IMR-90 (cell line): ENCODE measurements at regions not wholly inside any gene's neighbourhood (a gene's known extent, or its start where the extent isn't known, plus 50 kb on each side); places are given as distances from the start of the nearest gene placed in this dataset.

Experiments
- ATAC-seq: fragments of 200-7000 bp; cut with Tn5 transposase; 2 replicates; pipeline ENCODE4 v1.9.1; 2020; ENCODE audit warnings: low read depth, mild to moderate bottlenecking, moderate library complexity
- BruUV-seq: library from RNA; stranded (reverse); fragments of 400-500 nt; replicated peaks from 2 replicates; lab custom pipeline; 2021; lab: Mats Ljungman, UMichigan
- CTCF ChIA-PET: fragments of 300-600 bp; formaldehyde crosslinking; extraction: SDS; loops from one replicate; lab custom pipeline; 2021; ENCODE audit warnings: antibody characterized with exemption; lab: Yijun Ruan, JAX
- POLR2A ChIA-PET: fragments of 300-600 bp; sonication (Branson Sonifier 250); formaldehyde crosslinking; loops from one replicate; lab custom pipeline; 2022; ENCODE audit warnings: antibody characterized with exemption; ENCODE audit not compliant: unreplicated experiment; lab: Charles Lee
- DNase-seq: peaks from one replicate; pipeline ENCODE4 v3.0.0; 2013
- H2AFZ ChIP-seq: replicated peaks from 2 replicates; pipeline ENCODE3; 2013; ENCODE audit warnings: low read length, mild to moderate bottlenecking; ENCODE audit not compliant: poor library complexity
- H2AK5ac ChIP-seq: 2 replicates; pipeline ENCODE4 v1.6.1; 2013; ENCODE audit warnings: low read depth, low read length, inconsistent platforms
- H2AK9ac ChIP-seq: replicated peaks from 2 replicates; pipeline ENCODE3; 2013; ENCODE audit warnings: mild to moderate bottlenecking, low read depth, low read length, moderate library complexity; ENCODE audit not compliant: poor library complexity
- H2BK120ac ChIP-seq: 2 replicates; pipeline ENCODE4 v1.6.1; 2013; ENCODE audit warnings: low read depth, low read length, inconsistent platforms
- H2BK15ac ChIP-seq: 3 replicates; pipeline ENCODE4 v1.6.1; 2013; ENCODE audit warnings: low read depth, low read length, inconsistent platforms
- H2BK20ac ChIP-seq: 2 replicates; pipeline ENCODE4 v1.6.1; 2013; ENCODE audit warnings: low read depth, mild to moderate bottlenecking, inconsistent platforms, low read length, moderate library complexity
- H2BK5ac ChIP-seq: 2 replicates; pipeline ENCODE4 v1.6.1; 2013; ENCODE audit warnings: mild to moderate bottlenecking, low read depth, low read length, inconsistent platforms; ENCODE audit not compliant: poor library complexity, severe bottlenecking
- H3K14ac ChIP-seq: replicated peaks from 2 replicates; pipeline ENCODE4 v1.6.1; 2013; ENCODE audit warnings: low read depth, low read length, inconsistent platforms
- H3K18ac ChIP-seq: 2 replicates; pipeline ENCODE4 v1.6.1; 2013; ENCODE audit warnings: low read depth, low read length, control low read depth
- H3K23ac ChIP-seq: 2 replicates; pipeline ENCODE4 v1.6.1; 2013; ENCODE audit warnings: low read depth, low read length, inconsistent platforms
- H3K27ac ChIP-seq: 2 replicates; pipeline ENCODE4 v1.5.1; 2013; ENCODE audit warnings: mild to moderate bottlenecking, control low read depth, low read length; ENCODE audit not compliant: insufficient read depth
- H3K27me3 ChIP-seq: 2 replicates; pipeline ENCODE4 v1.6.1; 2013; ENCODE audit warnings: low read length; ENCODE audit not compliant: control insufficient read depth, insufficient read depth
- H3K36me3 ChIP-seq: 2 replicates; pipeline ENCODE4 v1.6.1; 2013; ENCODE audit warnings: low read length, mixed read lengths; ENCODE audit not compliant: control insufficient read depth, insufficient read depth
- H3K4ac ChIP-seq: 2 replicates; pipeline ENCODE4 v1.6.1; 2013; ENCODE audit warnings: low read depth, low read length, inconsistent platforms
- H3K4me1 ChIP-seq: 2 replicates; pipeline ENCODE4 v1.6.1; 2013; ENCODE audit warnings: low read length, mixed read lengths; ENCODE audit not compliant: control insufficient read depth, insufficient read depth
- H3K4me2 ChIP-seq: 2 replicates; pipeline ENCODE4 v1.6.1; 2013; ENCODE audit warnings: low read depth, mild to moderate bottlenecking, control low read depth, low read length, moderate library complexity
- H3K4me3 ChIP-seq: 2 replicates; pipeline ENCODE4 v1.5.1; 2013; ENCODE audit warnings: low read depth, mild to moderate bottlenecking, control low read depth, low read length, moderate library complexity; ENCODE audit not compliant: insufficient read depth
- H3K56ac ChIP-seq: 2 replicates; pipeline ENCODE4 v1.6.1; 2013; ENCODE audit warnings: low read length, inconsistent platforms; ENCODE audit not compliant: insufficient read depth; ENCODE audit errors: extremely low read depth
- H3K79me1 ChIP-seq, 2 experiments: 2 replicates each; pipeline ENCODE4 v1.6.1; 2013; ENCODE audit warnings: low read length in 2 of 2, inconsistent platforms in 1 of 2, low read depth in 1 of 2
- H3K9ac ChIP-seq: 2 replicates; pipeline ENCODE4 v1.6.1; 2013; ENCODE audit warnings: low read depth, low read length, control low read depth
- H3K9me1 ChIP-seq: 2 replicates; pipeline ENCODE4 v1.6.1; 2013; ENCODE audit warnings: low read length, inconsistent platforms; ENCODE audit not compliant: insufficient read depth
- H3K9me3 ChIP-seq: 2 replicates; pipeline ENCODE4 v1.6.1; 2013; ENCODE audit warnings: low read length; ENCODE audit not compliant: control insufficient read depth, insufficient read depth
- H4K20me1 ChIP-seq: 2 replicates; pipeline ENCODE4 v1.6.1; 2013; ENCODE audit warnings: low read length, inconsistent platforms; ENCODE audit not compliant: insufficient read depth
- H4K5ac ChIP-seq: 2 replicates; pipeline ENCODE4 v1.6.1; 2013; ENCODE audit warnings: mild to moderate bottlenecking, low read depth, low read length, control low read depth
- H4K8ac ChIP-seq, 2 experiments: 2 replicates each; pipeline ENCODE4 v1.6.1; 2013; ENCODE audit warnings: low read depth in 2 of 2, low read length in 2 of 2, control low read depth in 1 of 2, inconsistent platforms in 1 of 2
- H4K91ac ChIP-seq: 2 replicates; pipeline ENCODE4 v1.6.1; 2013; ENCODE audit warnings: low read depth, low read length, inconsistent platforms; ENCODE audit not compliant: insufficient read depth
- CEBPB ChIP-seq: IDR thresholded peaks from 2 replicates; pipeline ENCODE4 v1.6.1; 2012; ENCODE audit warnings: low read depth, low read length, improper control_type of control experiment
- CTCF ChIP-seq: conservative IDR thresholded peaks from 2 replicates; pipeline ENCODE4 v1.5.1; 2012; ENCODE audit warnings: mild to moderate bottlenecking, low read depth, low read length, improper control_type of control experiment
- FOS ChIP-seq: fragments of 150-350 bp; IDR thresholded peaks from 2 replicates; pipeline ENCODE4 v1.6.1; 2016; ENCODE audit warnings: low read depth, low read length
- MAFK ChIP-seq: IDR thresholded peaks from 2 replicates; pipeline ENCODE4 v1.6.1; 2012; ENCODE audit warnings: low read depth, low read length, improper control_type of control experiment
- MAZ ChIP-seq: IDR thresholded peaks from 2 replicates; pipeline ENCODE4 v1.6.1; 2012; ENCODE audit warnings: low read depth, mild to moderate bottlenecking, low read length, improper control_type of control experiment, moderate library complexity, borderline replicate concordance
- MXI1 ChIP-seq: IDR thresholded peaks from 2 replicates; pipeline ENCODE4 v1.6.1; 2012; ENCODE audit warnings: low read depth, mild to moderate bottlenecking, low read length, moderate library complexity, borderline replicate concordance
- NFE2L2 ChIP-seq: fragments of 150-350 bp; IDR thresholded peaks from 2 replicates; pipeline ENCODE4 v1.6.1; 2016; ENCODE audit warnings: low read depth, mild to moderate bottlenecking, low read length
- RCOR1 ChIP-seq: IDR thresholded peaks from 2 replicates; pipeline ENCODE4 v1.6.1; 2012; ENCODE audit warnings: mild to moderate bottlenecking, low read length, improper control_type of control experiment; ENCODE audit not compliant: insufficient replicate concordance
- SMC3 ChIP-seq: fragments of 150-350 bp; IDR thresholded peaks from 2 replicates; pipeline ENCODE4 v1.6.1; 2016; ENCODE audit warnings: low read depth, mild to moderate bottlenecking, antibody characterized with exemption, low read length, moderate library complexity
- USF2 ChIP-seq: fragments of 150-350 bp; IDR thresholded peaks from 2 replicates; pipeline ENCODE4 v1.6.1; 2017; ENCODE audit warnings: mild to moderate bottlenecking, antibody characterized with exemption, low read length, low read depth
- WGBS, 2 experiments: methylation state at CpG; one replicate each; pipeline versions ENCODE4 v1.1.5 to v1.1.7; 2013; ENCODE audit warnings: missing lambda C conversion rate in 2 of 2; ENCODE audit not compliant: insufficient read length in 1 of 2; ENCODE audit errors: extremely low coverage in 2 of 2; 5-methylcytosine and 5-hydroxymethylcytosine counted together
- dilution Hi-C: fragments of 300-500 bp; cut with HindIII; formaldehyde crosslinking; loops from one replicate; pipeline ENCODE4 v1.14.3; 2018; ENCODE audit warnings: low sequenced_read_pairs; ENCODE audit not compliant: unreplicated experiment
- in situ Hi-C: fragments of 300-500 bp; cut with MboI; formaldehyde crosslinking; loops from 3 replicates; pipeline ENCODE4 v1.14.3; 2019; ENCODE audit warnings: low sequenced_read_pairs, inconsistent platforms, mixed read lengths
- intact Hi-C: fragments of 100-400 bp; cut with micrococcal nuclease; formaldehyde crosslinking; loops from 2 replicates; pipeline ENCODE4 v1.10.0; 2022

GRCh38 chr4:167339781-167340180 is 105.5 kb upstream of the SPOCK3 start:
- no peak overlapping the region for H3K27ac ChIP-seq

More at GRCh38 chr4:167339781-167340180, 105.5 kb upstream of the SPOCK3 start:
- H3K9me3 ChIP-seq, result peaks cover 7% of the 10 kb centered on the region
- no peak for DNase-seq
- no TSS peak for BruUV-seq
- no peak for ATAC-seq
- no peak overlapping the region for H4K8ac ChIP-seq
- in situ Hi-C loops (no loop called here), intact Hi-C loops (no loop called here), dilution Hi-C loops (no loop called here)
- H3K27me3 ChIP-seq, result no peaks in the 10 kb centered on the region
- H2BK20ac ChIP-seq, result no peak overlapping the region
- H3K4me1 ChIP-seq, result no peaks in the 10 kb centered on the region
- H2AK5ac ChIP-seq, result no peak overlapping the region
- H3K4me2 ChIP-seq, result no peak overlapping the region
- H3K4me3 ChIP-seq, result no peak overlapping the region
- ChIA-PET CTCF (no interaction called here), POLR2A (no interaction called here)
- H2BK15ac ChIP-seq, result no peak overlapping the region
- no peak overlapping the region for H3K23ac ChIP-seq
- H4K5ac ChIP-seq, result no peak overlapping the region
- H2BK5ac ChIP-seq, result no peak overlapping the region
- H4K91ac ChIP-seq, result no peak overlapping the region
- H2BK120ac ChIP-seq, result no peak overlapping the region
- H3K18ac ChIP-seq, result no peak overlapping the region
- TF ChIP-seq NFE2L2 (no peak), USF2 (no peak), CEBPB (no peak), SMC3 (no peak), FOS (no peak), CTCF (no peak), MAZ (no peak), MAFK (no peak), MXI1 (no peak), RCOR1 (no peak)
- WGBS, 2 experiments, result no CpG with 5 or more reads among the region's 6 CpGs
- no peak overlapping the region for H2AFZ ChIP-seq
- no peaks in the 10 kb centered on the region for H4K20me1 ChIP-seq
- H2AK9ac ChIP-seq, result no peak overlapping the region
- no peaks in the 10 kb centered on the region for H3K36me3 ChIP-seq
- H3K4ac ChIP-seq, result no peak overlapping the region
- no peak overlapping the region for H3K56ac ChIP-seq
- no peak overlapping the region for H3K14ac ChIP-seq
- H3K79me1 ChIP-seq, result no peaks in the 10 kb centered on the region
- no peak overlapping the region for H3K9ac ChIP-seq
- no peaks in the 10 kb centered on the region for H3K9me1 ChIP-seq
